ENCODE measurements at regions not wholly inside any gene's neighbourhood (a gene's known extent, or its start where the extent isn't known, plus 50 kb on each side); places are given as distances from the start of the nearest gene placed in this dataset.
"Not testable (repeated sequence)": the region's sequence is repeated elsewhere in the genome, so short reads cannot be mapped to it uniquely, and the experiment has no call there.

DNA sequence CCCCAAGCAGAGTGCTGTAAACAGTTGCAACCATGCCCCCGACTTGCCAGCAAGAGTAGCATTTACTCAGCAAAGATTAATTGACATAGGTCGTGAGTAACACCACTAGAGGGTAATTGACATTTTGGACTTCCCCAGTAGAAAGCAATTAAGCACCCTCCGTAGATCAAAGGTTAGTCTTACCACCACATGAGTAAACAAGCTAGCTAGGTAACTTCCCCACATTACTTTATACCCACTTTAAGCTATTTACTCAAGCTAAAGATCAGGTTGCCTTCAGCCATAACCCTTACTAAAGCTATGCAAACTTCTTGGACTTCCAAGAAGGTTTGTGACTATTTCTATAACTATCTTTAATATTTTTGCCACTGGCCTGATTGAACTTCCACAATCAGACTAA, 1072.7 kb downstream of the OTOL1 start:
- H3K27ac Mint-ChIP-seq: no peak overlapping the region

GRCh38 chr3:162584986-162585385, 1088.4 kb downstream of the OTOL1 start:
- ChIA-PET POLR2A (no interaction called here), CTCF (no interaction called here)
- Mint-ChIP-seq H3K4me1 (no peaks in the 10 kb centered on the region), H3K36me3 (ENCODE audit: low read depth) (no peaks in the 10 kb centered on the region), H3K9me3 (peaks cover 10% of the 10 kb centered on the region), H3K4me3 (no peak overlapping the region), H3K27ac (no peak overlapping the region), H3K27me3 (no peaks in the 10 kb centered on the region)
- DNase-seq: no peak

More for the DNA sequence above, 1072.7 kb downstream of the OTOL1 start:
- Mint-ChIP-seq H3K4me3 (no peak overlapping the region), H3K4me1 (no peaks in the 10 kb centered on the region), H3K9me3 (peaks cover 4% of the 10 kb centered on the region), H3K36me3 (ENCODE audit: low read depth) (no peaks in the 10 kb centered on the region), H3K27me3 (no peaks in the 10 kb centered on the region)
- CTCF ChIA-PET: no interaction called here
- no peak for DNase-seq
- POLR2A ChIA-PET: no interaction called here

- no peaks in the 10 kb centered on the region for H3K36me3 Mint-ChIP-seq (ENCODE audit: low read depth)
Measured at GRCh38 chr3:162586591-162586990, 1090.0 kb downstream of the OTOL1 start.

GRCh38 chr3:162597226-162597625, 1100.6 kb downstream of the OTOL1 start:
- ChIA-PET POLR2A (no interaction called here), CTCF (no interaction called here)
- H3K4me3 Mint-ChIP-seq: no peak overlapping the region
- H3K9me3 Mint-ChIP-seq: peaks cover 4% of the 10 kb centered on the region
- DNase-seq: no peak
- no peak overlapping the region for H3K27ac Mint-ChIP-seq
- H3K4me1 Mint-ChIP-seq: no peaks in the 10 kb centered on the region
- no peaks in the 10 kb centered on the region for H3K27me3 Mint-ChIP-seq
- no peaks in the 10 kb centered on the region for H3K36me3 Mint-ChIP-seq (ENCODE audit: low read depth)

More at GRCh38 chr3:162586591-162586990, 1090.0 kb downstream of the OTOL1 start:
- Mint-ChIP-seq H3K27ac (no peak overlapping the region), H3K4me1 (no peaks in the 10 kb centered on the region), H3K4me3 (no peak overlapping the region), H3K9me3 (peaks cover 13% of the 10 kb centered on the region), H3K27me3 (no peaks in the 10 kb centered on the region)
- ChIA-PET CTCF (no interaction called here), POLR2A (no interaction called here)
- DNase-seq: no peak

GRCh38 chr3:162598500-162598899, 1101.9 kb downstream of the OTOL1 start:
- H3K4me1 Mint-ChIP-seq; H3K36me3 Mint-ChIP-seq (ENCODE audit: low read depth); H3K27ac Mint-ChIP-seq; DNase-seq; H3K27me3 Mint-ChIP-seq; H3K4me3 Mint-ChIP-seq; H3K9me3 Mint-ChIP-seq; CTCF ChIA-PET; POLR2A ChIA-PET: not testable (repeated sequence)

GRCh38 chr3:162599742-162600141, 1103.1 kb downstream of the OTOL1 start:
- CTCF ChIA-PET; H3K9me3 Mint-ChIP-seq; H3K4me1 Mint-ChIP-seq; H3K27me3 Mint-ChIP-seq; H3K27ac Mint-ChIP-seq; H3K36me3 Mint-ChIP-seq (ENCODE audit: low read depth); H3K4me3 Mint-ChIP-seq; DNase-seq; POLR2A ChIA-PET: not testable (repeated sequence)

GRCh38 chr3:162601101-162601670, 1104.6 kb downstream of the OTOL1 start:
- H3K4me3 Mint-ChIP-seq: no peak overlapping the region
- no peaks in the 10 kb centered on the region for H3K27me3 Mint-ChIP-seq
- POLR2A ChIA-PET: no interaction called here
- no peak for DNase-seq
- no peaks in the 10 kb centered on the region for H3K4me1 Mint-ChIP-seq
- H3K9me3 Mint-ChIP-seq: peaks cover 4% of the 10 kb centered on the region
- H3K27ac Mint-ChIP-seq: no peak overlapping the region
- CTCF ChIA-PET: no interaction called here
- no peaks in the 10 kb centered on the region for H3K36me3 Mint-ChIP-seq (ENCODE audit: low read depth)

DNA sequence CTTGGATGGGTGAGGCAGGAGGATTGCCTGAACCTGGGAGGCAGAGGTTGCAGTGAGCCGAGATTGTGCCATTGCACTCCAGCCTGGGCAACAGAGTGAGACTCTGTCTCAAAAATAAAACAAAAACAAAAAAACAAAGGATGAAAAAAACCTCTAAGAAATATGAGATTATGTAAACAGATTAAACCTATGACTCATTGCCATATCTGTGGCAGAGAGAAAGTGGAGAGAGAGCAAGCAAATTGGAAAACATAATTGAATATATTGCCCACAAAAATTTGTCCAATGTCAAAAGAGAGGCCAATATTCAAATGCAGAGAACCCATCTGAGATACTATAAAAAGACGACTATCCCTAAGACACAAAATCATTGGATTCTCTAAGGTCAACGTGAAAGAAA, 1106.0 kb downstream of the OTOL1 start:
- Mint-ChIP-seq H3K4me3 (no peak overlapping the region), H3K36me3 (ENCODE audit: low read depth) (no peaks in the 10 kb centered on the region), H3K4me1 (no peaks in the 10 kb centered on the region), H3K27ac (no peak overlapping the region), H3K9me3 (peaks cover 7% of the 10 kb centered on the region), H3K27me3 (no peaks in the 10 kb centered on the region)
- ChIA-PET POLR2A (no interaction called here), CTCF (no interaction called here)
- DNase-seq: no peak

DNA sequence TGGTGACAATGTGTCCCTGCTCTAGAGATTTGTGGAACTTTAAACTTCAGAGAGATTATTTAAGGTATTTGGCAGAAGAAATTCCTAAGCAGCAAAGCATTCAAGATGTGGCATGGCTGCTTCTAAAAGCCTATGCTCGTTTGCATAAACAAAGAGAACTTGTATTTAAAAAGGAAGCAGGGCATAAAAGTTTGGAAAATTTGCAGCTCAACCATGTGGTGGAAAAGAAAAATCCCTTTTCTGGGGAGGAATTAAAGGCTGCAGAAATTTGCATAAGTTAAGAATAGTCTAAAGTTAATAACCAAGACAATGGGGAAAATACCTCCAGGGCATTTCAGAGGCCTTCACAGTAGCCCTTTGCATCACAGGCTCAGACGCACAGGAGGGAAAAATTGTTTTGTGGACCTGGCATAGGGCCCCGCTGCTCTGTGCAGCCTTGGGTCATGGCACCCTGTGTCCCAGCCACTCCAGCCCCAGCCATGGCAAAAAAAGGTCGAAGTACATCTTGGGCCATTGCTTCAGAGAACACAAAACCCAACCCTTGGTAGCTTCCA, 1109.1 kb downstream of the OTOL1 start:
- Mint-ChIP-seq H3K27ac (no peak overlapping the region), H3K9me3 (peaks cover 7% of the 10 kb centered on the region), H3K36me3 (ENCODE audit: low read depth) (no peaks in the 10 kb centered on the region), H3K27me3 (no peaks in the 10 kb centered on the region), H3K4me3 (no peak overlapping the region), H3K4me1 (no peaks in the 10 kb centered on the region)
- DNase-seq: no peak
- ChIA-PET CTCF (interaction anchor here (0.5 kb wide), 1 partner anchor 28 kb away, joined by 4 read pairs; no protein-coding TSS in a partner anchor), POLR2A (no interaction called here)

DNA sequence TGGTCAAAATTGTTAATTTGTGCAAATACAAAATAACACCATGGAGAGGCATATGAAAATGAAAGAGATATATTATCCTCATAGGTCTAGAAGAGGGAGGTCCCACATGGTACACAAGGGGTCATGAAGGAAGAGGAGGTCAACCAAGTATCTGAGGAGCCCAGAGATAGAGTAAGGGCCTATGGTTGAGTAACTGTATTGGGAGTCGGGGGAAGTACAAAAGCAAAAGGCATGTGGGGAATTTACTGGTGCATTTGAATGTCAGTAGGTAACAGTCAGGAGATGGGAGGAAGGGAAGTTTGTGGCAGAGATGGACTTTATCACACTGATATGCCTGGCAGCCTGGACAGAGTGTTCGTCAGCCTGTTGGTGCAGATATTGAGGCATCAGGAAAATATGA, 1113.7 kb downstream of the OTOL1 start:
- DNase-seq: no peak
- Mint-ChIP-seq H3K27me3 (no peaks in the 10 kb centered on the region), H3K4me3 (no peak overlapping the region), H3K27ac (no peak overlapping the region), H3K36me3 (ENCODE audit: low read depth) (no peaks in the 10 kb centered on the region), H3K4me1 (no peaks in the 10 kb centered on the region), H3K9me3 (peaks cover 5% of the 10 kb centered on the region)
- CTCF ChIA-PET: no interaction called here
- POLR2A ChIA-PET: no interaction called here

- ChIA-PET POLR2A (no interaction called here), CTCF (no interaction called here)
- H3K27me3 Mint-ChIP-seq: no peaks in the 10 kb centered on the region
- H3K4me3 Mint-ChIP-seq: no peak overlapping the region
- no peaks in the 10 kb centered on the region for H3K4me1 Mint-ChIP-seq
- H3K9me3 Mint-ChIP-seq: peaks cover 2% of the 10 kb centered on the region
- H3K36me3 Mint-ChIP-seq (ENCODE audit: low read depth): no peaks in the 10 kb centered on the region
- H3K27ac Mint-ChIP-seq: no peak overlapping the region
- DNase-seq: no peak
Measured at GRCh38 chr3:162612991-162613390, 1116.4 kb downstream of the OTOL1 start.

GRCh38 chr3:162626172-162626571, 1129.6 kb downstream of the OTOL1 start:
- POLR2A ChIA-PET: no interaction called here
- Mint-ChIP-seq H3K27ac (no peak overlapping the region), H3K4me1 (no peaks in the 10 kb centered on the region), H3K36me3 (ENCODE audit: low read depth) (no peaks in the 10 kb centered on the region), H3K4me3 (no peak overlapping the region), H3K9me3 (peaks cover 8% of the 10 kb centered on the region), H3K27me3 (no peaks in the 10 kb centered on the region)
- CTCF ChIA-PET: interaction anchor here (0.5 kb wide), 1 partner anchor 258 kb away, joined by 3 read pairs; no protein-coding TSS in a partner anchor
- DNase-seq: no peak

DNA sequence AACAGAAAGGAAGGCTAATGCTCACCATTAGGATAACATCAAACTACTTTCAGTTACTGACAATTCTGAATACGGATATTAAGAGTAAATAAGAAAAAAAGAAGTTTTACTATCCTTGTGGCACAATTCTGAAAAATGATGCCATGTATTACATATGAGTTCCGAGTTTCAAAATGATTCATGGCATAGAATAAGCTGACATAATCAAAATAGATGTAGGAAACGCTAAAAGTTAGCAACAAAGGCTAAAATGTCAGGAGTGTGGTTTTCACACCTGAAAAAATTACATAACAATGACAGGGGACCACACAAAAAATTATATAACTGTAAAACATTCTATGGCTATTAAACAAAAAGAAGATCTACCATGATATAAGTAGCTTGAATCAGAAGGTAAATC, 1131.9 kb downstream of the OTOL1 start:
- H3K27ac Mint-ChIP-seq: no peak overlapping the region
- POLR2A ChIA-PET: no interaction called here

DNA sequence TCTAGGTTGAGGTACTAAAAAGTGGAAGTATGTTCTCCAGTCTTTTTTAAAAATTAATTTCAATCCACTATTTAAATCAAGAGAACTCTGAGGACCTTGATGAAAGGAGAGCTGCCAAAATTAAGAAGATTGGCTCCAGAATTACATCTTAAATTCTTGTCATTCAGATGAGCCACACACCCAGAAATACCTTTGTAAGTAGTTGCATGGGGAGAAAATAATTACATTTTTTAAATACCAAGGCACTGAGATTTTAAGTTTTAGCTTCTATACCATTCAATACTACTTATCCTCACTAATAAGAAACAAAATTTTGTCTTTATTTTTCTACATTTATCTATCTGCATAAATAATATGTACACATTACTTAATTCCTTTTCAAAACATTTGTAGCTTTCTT, 1132.8 kb downstream of the OTOL1 start:
- Mint-ChIP-seq H3K4me1 (no peaks in the 10 kb centered on the region), H3K27me3 (no peaks in the 10 kb centered on the region), H3K4me3 (no peak overlapping the region), H3K27ac (no peak overlapping the region), H3K36me3 (ENCODE audit: low read depth) (no peaks in the 10 kb centered on the region), H3K9me3 (no peaks in the 10 kb centered on the region)
- CTCF ChIA-PET: no interaction called here
- POLR2A ChIA-PET: no interaction called here
- no peak for DNase-seq

More for the DNA sequence above, 1131.9 kb downstream of the OTOL1 start:
- H3K36me3 Mint-ChIP-seq (ENCODE audit: low read depth): no peaks in the 10 kb centered on the region
- no peak overlapping the region for H3K4me3 Mint-ChIP-seq
- H3K27me3 Mint-ChIP-seq: no peaks in the 10 kb centered on the region
- no peak for DNase-seq
- H3K9me3 Mint-ChIP-seq: no peaks in the 10 kb centered on the region
- CTCF ChIA-PET: interaction anchor here (0.6 to 0.7 kb wide), 2 partner anchors 381 to 872 kb away, joined by 3 to 4 read pairs; no protein-coding TSS in a partner anchor
- H3K4me1 Mint-ChIP-seq: no peaks in the 10 kb centered on the region

Data from activated CD4-positive, alpha-beta T cell treated with anti-CD3 and anti-CD28 coated beads, Interleukin-2, amount 10 ng/mL, durations not matched to agents 7 days and 5 days (primary cell).